Heart left ventricle (tissue), 13 donors: ENCODE measurements at regions not wholly inside any gene's neighbourhood (a gene's known extent, or its start where the extent isn't known, plus 50 kb on each side); places are given as distances from the start of the nearest gene placed in this dataset.

Source experiments
- POLR2A ChIP-seq, 2 donors: fragments of 450-650 bp; IDR thresholded peaks; one replicate each; pipeline ENCODE4 v1.6.1; 2017; ENCODE audit warnings: antibody characterized with exemption in 2 of 2, mild to moderate bottlenecking in 2 of 2, moderate library complexity in 2 of 2
- TF ChIP-seq, protein P1 (sequence below), 12 donors: fragments of 200-600 bp; sonication (generic) in 4 of 12; IDR thresholded peaks; one replicate each; pipeline versions ENCODE4 v1.5.0 to v1.8.0; 2018 to 2022; ENCODE audit warnings: antibody characterized with exemption in 12 of 12, mild to moderate bottlenecking in 5 of 12
- donor health status: ischemic (EF 13 %, LVEDD 7.1; RV severe dilation, severe dysfunction).
- donor health status: DM: no; HTN: yes; CAD: no.
- donor health status: DM: no; HTN: no; CAD: no.
- donor health status: ischemic (EF 25% LVEDD 6.9; RV normal size, moderate dysfunction).
- donor health status: ischemic (EF 25% LVEDD 5.7; RV mildly dilated, moderate dysfunction).
- donor health status: ischemic (EF 35%, LVEDD 5.7; RV mildly dilated, moderate dysfunction).
- donor health status: nonischemic (EF 11% LVEDD 7.7; RV severe dilation, severe dysfunction).
- donor health status: DM: yes; HTN: yes; CAD: no.
- donor health status: PGD.
- donor health status: ischemic (EF 29% LVEDD 5.4; RV normal size, mild dysfunction).
- donor health status: nonischemic (EF 23%, LVEDD 6.1; RV moderate dilation, normal function).

DNA sequence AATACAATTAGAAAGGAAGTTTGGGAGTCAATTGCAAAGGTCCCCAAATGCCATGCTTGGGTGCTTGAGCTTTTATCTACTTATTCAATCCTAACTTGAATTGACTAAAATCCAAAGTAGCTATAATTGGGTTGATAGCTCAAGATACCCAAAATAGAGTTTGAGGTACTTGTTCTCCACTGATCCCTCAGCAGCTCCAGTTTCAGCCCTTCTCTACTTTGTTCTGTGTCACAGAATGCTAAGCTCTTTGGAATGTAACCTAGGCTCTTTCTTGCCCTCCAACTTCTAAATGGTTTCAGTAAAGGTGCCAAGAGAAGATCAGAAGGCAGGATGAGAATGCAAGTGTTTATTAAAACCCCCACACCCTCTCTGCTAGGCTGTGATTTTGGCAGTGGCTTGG lies 251.4 kb upstream of the CLEC14A start:
- TF ChIP-seq POLR2A (IDR thresholded peaks at IDR 0.05), result no peak
- TF ChIP-seq, protein P1, sequence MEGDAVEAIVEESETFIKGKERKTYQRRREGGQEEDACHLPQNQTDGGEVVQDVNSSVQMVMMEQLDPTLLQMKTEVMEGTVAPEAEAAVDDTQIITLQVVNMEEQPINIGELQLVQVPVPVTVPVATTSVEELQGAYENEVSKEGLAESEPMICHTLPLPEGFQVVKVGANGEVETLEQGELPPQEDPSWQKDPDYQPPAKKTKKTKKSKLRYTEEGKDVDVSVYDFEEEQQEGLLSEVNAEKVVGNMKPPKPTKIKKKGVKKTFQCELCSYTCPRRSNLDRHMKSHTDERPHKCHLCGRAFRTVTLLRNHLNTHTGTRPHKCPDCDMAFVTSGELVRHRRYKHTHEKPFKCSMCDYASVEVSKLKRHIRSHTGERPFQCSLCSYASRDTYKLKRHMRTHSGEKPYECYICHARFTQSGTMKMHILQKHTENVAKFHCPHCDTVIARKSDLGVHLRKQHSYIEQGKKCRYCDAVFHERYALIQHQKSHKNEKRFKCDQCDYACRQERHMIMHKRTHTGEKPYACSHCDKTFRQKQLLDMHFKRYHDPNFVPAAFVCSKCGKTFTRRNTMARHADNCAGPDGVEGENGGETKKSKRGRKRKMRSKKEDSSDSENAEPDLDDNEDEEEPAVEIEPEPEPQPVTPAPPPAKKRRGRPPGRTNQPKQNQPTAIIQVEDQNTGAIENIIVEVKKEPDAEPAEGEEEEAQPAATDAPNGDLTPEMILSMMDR (IDR thresholded peaks at IDR 0.05), result no peak
